NT2/D1 (cell line): ENCODE measurements at regions not wholly inside any gene's neighbourhood (a gene's known extent, or its start where the extent isn't known, plus 50 kb on each side); places are given as distances from the start of the nearest gene placed in this dataset.

ENCODE experiments used
- DNase-seq: peaks from one replicate; pipeline ENCODE4 v3.0.0-alpha.2; 2011; ENCODE audit warnings: low read depth, low spot score
- H3K27me3 ChIP-seq: 2 replicates; pipeline ENCODE4 v1.6.0; 2011; ENCODE audit warnings: mild to moderate bottlenecking; ENCODE audit not compliant: insufficient read length, insufficient read depth
- H3K36me3 ChIP-seq: 2 replicates; pipeline ENCODE4 v1.6.1; 2011; ENCODE audit warnings: mild to moderate bottlenecking, low read length, mixed read lengths; ENCODE audit not compliant: insufficient read depth, insufficient read length
- H3K4me1 ChIP-seq: 2 replicates; pipeline ENCODE4 v1.5.1; 2011; ENCODE audit not compliant: insufficient read depth, insufficient read length
- H3K4me3 ChIP-seq: 2 replicates; pipeline ENCODE4 v1.5.1; 2011; ENCODE audit warnings: low read depth; ENCODE audit not compliant: insufficient read length
- H3K9ac ChIP-seq: 2 replicates; pipeline ENCODE4 v1.6.0; 2011; ENCODE audit warnings: low read depth; ENCODE audit not compliant: insufficient read length
- H3K9me3 ChIP-seq: 2 replicates; pipeline ENCODE4 v1.5.1; 2011; ENCODE audit warnings: mild to moderate bottlenecking, low read length; ENCODE audit not compliant: insufficient read depth
- SUZ12 ChIP-seq: IDR thresholded peaks from 2 replicates; pipeline ENCODE4 v1.6.1; 2011; ENCODE audit not compliant: insufficient read length, insufficient read depth; ENCODE audit errors: extremely low read depth
- YY1 ChIP-seq: IDR thresholded peaks from 2 replicates; pipeline ENCODE4 v1.6.1; 2011; ENCODE audit not compliant: insufficient read length, insufficient read depth
- ZNF274 ChIP-seq: IDR thresholded peaks from 2 replicates; pipeline ENCODE4 v1.6.1; 2011; ENCODE audit warnings: mild to moderate bottlenecking, low read depth, low read length

DNA sequence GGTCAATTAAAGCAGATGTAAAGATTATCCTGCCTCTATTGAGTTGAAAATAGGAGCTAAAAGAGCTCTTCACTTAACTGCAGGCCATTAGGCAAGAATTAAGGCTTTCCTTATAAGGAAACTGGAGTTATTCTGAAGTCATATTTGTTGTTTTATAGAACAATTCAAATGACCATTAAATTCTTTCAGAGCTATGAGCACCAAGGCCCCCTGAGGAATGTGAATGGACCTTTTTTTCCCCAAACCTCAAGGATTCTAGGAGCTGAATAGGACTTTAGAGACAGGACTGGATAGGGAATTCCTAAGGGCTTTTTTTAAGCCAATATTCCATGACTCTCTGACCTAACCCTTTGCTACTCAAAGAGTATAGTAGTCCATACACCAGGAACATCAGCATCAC is 565.7 kb upstream of the BTBD3 start:
- H3K9ac ChIP-seq, result no peak overlapping the region

DNA sequence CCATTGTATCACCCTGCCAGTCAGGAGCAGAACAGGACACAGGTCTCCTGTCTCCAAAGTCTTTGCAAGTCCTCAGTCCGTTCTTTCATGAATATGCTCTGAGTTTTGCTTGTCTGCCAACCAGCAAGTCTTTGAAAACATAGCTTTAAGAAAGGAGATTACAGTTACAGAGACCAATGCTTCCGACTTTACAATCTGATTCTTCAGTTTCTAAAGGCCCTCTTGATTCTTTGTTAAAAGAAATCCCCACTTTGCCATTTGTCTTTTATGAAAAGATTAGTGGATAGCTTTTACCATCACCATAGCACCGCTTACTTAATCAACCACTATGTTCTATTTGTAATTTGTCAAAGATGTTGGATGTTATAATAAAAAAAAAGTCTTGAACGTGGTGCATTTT is 562.8 kb upstream of the BTBD3 start:
- TF ChIP-seq YY1 (no peak), ZNF274 (no peak), SUZ12 (no peak)
- Histone ChIP-seq H3K4me3 (no peak overlapping the region), H3K9me3 (no peaks in the 10 kb centered on the region), H3K9ac (no peak overlapping the region), H3K27me3 (no peaks in the 10 kb centered on the region), H3K36me3 (no peaks in the 10 kb centered on the region), H3K4me1 (no peaks in the 10 kb centered on the region)
- no peak for DNase-seq

More for the DNA sequence above, 565.7 kb upstream of the BTBD3 start:
- Histone ChIP-seq H3K36me3 (no peaks in the 10 kb centered on the region), H3K27me3 (no peaks in the 10 kb centered on the region), H3K9me3 (peaks cover 6% of the 10 kb centered on the region; the same call in 1 of the 2 replicates), H3K4me3 (no peak overlapping the region), H3K4me1 (no peaks in the 10 kb centered on the region)
- DNase-seq, result no peak
- TF ChIP-seq SUZ12 (no peak), YY1 (no peak), ZNF274 (no peak)

DNA sequence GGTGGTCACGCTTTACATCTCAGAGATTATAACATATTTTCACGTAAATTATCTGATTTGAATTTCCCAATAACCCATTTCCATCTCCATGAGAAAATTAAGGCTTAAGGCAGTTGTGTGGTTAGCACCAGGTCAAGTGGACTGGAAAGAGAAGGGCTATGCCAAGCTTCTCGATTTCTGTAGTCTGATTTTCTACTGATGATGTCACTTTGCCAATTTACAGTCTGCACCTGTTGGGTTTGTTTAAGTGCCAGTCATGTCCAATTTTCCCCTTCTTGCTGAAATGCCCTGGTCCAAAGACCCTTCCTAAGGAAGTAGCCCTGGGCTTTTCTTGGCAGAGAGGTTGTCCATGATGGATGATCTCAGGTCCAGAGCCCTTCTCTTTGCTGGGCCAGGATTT is 562.3 kb upstream of the BTBD3 start:
- Histone ChIP-seq H3K9me3 (no peaks in the 10 kb centered on the region), H3K4me3 (no peak overlapping the region), H3K4me1 (no peaks in the 10 kb centered on the region), H3K27me3 (no peaks in the 10 kb centered on the region), H3K9ac (no peak overlapping the region), H3K36me3 (no peaks in the 10 kb centered on the region)
- TF ChIP-seq YY1, result no peak
- no peak for TF ChIP-seq SUZ12
- no peak for TF ChIP-seq ZNF274
- DNase-seq, result no peak

- Histone ChIP-seq H3K36me3 (no peaks in the 10 kb centered on the region), H3K27me3 (no peaks in the 10 kb centered on the region), H3K4me3 (no peak overlapping the region), H3K9me3 (no peaks in the 10 kb centered on the region), H3K4me1 (no peaks in the 10 kb centered on the region), H3K9ac (no peak overlapping the region)
- TF ChIP-seq YY1, result no peak
- no peak for TF ChIP-seq SUZ12
- TF ChIP-seq ZNF274, result no peak
- no peak for DNase-seq
These were observed 561.6 kb upstream of the BTBD3 start for GRCh38 chr20:11356061-11356460.

GRCh38 chr20:11362450-11362849 is 555.2 kb upstream of the BTBD3 start:
- Histone ChIP-seq H3K9me3 (no peaks in the 10 kb centered on the region), H3K4me1 (no peaks in the 10 kb centered on the region), H3K9ac (no peak overlapping the region), H3K27me3 (no peaks in the 10 kb centered on the region), H3K36me3 (no peaks in the 10 kb centered on the region), H3K4me3 (no peak overlapping the region)
- DNase-seq, result no peak
- TF ChIP-seq ZNF274 (no peak), YY1 (no peak), SUZ12 (no peak)

GRCh38 chr20:11364736-11365135 is 553.0 kb upstream of the BTBD3 start:
- DNase-seq, result no peak
- no peak for TF ChIP-seq YY1
- TF ChIP-seq ZNF274, result no peak
- no peak for TF ChIP-seq SUZ12

GRCh38 chr20:11366660-11367059 is 551.0 kb upstream of the BTBD3 start:
- Histone ChIP-seq H3K36me3 (no peaks in the 10 kb centered on the region), H3K9ac (no peak overlapping the region), H3K27me3 (no peaks in the 10 kb centered on the region), H3K9me3 (no peaks in the 10 kb centered on the region), H3K4me1 (no peaks in the 10 kb centered on the region), H3K4me3 (no peak overlapping the region)
- TF ChIP-seq SUZ12, result no peak
- no peak for TF ChIP-seq ZNF274
- TF ChIP-seq YY1, result no peak
- DNase-seq, result no peak

More at GRCh38 chr20:11364736-11365135, 553.0 kb upstream of the BTBD3 start:
- Histone ChIP-seq H3K9ac (no peak overlapping the region), H3K9me3 (no peaks in the 10 kb centered on the region), H3K27me3 (no peaks in the 10 kb centered on the region), H3K4me1 (no peaks in the 10 kb centered on the region), H3K36me3 (no peaks in the 10 kb centered on the region), H3K4me3 (no peak overlapping the region)

- Histone ChIP-seq H3K4me1 (no peaks in the 10 kb centered on the region), H3K4me3 (no peak overlapping the region), H3K27me3 (no peaks in the 10 kb centered on the region), H3K9ac (no peak overlapping the region), H3K36me3 (no peaks in the 10 kb centered on the region), H3K9me3 (no peaks in the 10 kb centered on the region)
- no peak for TF ChIP-seq ZNF274
- no peak for TF ChIP-seq YY1
- no peak for DNase-seq
These were observed 549.2 kb upstream of the BTBD3 start for GRCh38 chr20:11368499-11368898.
